Epithelial cell of proximal tubule (primary cell): ENCODE measurements at regions not wholly inside any gene's neighbourhood (a gene's known extent, or its start where the extent isn't known, plus 50 kb on each side); places are given as distances from the start of the nearest gene placed in this dataset.

Source experiments
- DNase-seq: peaks from one replicate; pipeline ENCODE4 v3.0.0-alpha.2; 2011; ENCODE audit warnings: low read depth
- H3K4me3 ChIP-seq: 2 replicates; pipeline ENCODE4 v1.5.1; 2011; ENCODE audit warnings: low read depth, mild to moderate bottlenecking, low read length
- CTCF ChIP-seq: conservative IDR thresholded peaks from 2 replicates; pipeline ENCODE4 v1.5.1; 2012; ENCODE audit warnings: low read depth, mild to moderate bottlenecking, low read length

DNA sequence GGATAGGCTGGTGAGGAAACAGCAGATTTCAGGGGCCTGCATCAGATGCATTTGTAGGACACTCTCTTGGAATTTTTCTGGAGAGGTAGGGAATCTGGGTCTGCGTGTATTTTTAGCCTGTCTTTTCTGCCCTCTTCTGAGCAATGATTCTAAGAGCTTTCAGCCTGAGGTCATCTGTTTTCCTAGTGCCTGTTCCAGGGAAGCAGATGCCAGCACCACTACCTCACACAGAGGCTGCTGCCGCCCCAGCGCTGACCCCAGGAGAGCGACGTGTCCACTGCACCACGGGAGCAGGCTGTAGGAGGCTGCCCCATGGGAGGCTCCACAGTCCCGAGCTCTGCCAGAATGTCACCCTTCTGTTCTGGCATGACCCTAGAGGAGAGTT is 316.5 kb downstream of the CYP26B1 start:
- H3K4me3 ChIP-seq, result no peak overlapping the region
- no peak for TF ChIP-seq CTCF
- peak; percentile 40 for DNase-seq

- no peak for TF ChIP-seq CTCF
- DNase-seq, result no peak
- no peak overlapping the region for H3K4me3 ChIP-seq
Observed at GRCh38 chr2:71830497-71831192, 317.0 kb downstream of the CYP26B1 start.

GRCh38 chr2:71829008-71829407 is 318.7 kb downstream of the CYP26B1 start:
- TF ChIP-seq CTCF, result no peak
- no peak for DNase-seq
- H3K4me3 ChIP-seq, result no peak overlapping the region

- TF ChIP-seq CTCF, result no peak
- no peak overlapping the region for H3K4me3 ChIP-seq
- no peak for DNase-seq
Observed at GRCh38 chr2:71827973-71828372, 319.7 kb downstream of the CYP26B1 start.

DNA sequence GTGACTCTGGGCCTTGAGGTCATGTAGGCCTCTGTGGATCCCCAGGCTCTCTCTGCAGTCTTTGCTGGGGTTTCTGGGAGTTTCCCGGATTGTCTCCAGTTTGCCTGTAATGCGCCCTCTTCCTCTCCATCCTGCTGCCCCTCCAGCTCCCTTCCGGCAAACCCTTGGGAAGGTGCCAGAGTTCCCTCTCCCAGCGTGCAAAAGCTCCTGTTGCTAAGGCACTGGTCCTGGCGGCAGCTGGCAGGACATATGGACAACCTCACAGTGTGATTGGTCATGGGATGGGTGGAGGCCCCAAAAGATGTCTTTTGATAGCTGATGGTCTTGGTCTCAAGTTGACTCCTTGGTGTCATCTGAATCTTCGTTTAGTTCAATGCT is 320.1 kb downstream of the CYP26B1 start:
- no peak for TF ChIP-seq CTCF
- no peak overlapping the region for H3K4me3 ChIP-seq
- DNase-seq, result no peak

DNA sequence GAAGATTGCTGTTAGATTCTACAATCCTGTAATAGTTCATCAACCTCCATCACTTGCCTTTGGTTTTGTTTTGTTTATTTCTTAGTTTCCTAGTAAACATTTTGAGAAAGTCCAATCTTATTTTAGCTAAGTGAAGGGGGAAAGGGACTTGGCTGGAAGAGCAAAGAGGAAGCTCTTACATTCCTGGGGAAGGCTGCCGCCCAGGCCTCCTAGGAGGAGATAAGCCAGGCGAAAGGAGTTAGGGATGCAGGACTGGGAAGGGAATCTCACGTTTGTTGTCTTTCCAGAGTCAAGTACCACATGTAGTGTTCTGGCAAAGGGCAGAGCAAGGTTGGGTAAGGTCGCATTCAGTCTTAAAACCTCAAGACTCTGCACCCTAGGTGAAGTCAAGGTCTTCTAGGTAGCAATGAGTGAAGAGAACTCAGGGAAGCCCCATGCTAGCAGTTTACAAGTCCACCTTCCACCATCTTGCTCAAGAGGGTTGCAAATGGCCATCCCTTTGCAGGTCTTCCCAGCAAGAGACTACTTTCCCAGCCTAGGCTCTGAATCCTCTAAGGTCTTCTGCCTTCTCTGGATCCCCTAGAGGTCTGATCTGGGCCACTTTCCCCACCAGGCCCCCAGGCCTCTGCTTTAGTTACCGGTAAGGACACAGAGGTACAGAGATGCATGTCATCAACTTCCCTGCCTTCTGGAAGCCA is 320.7 kb downstream of the CYP26B1 start:
- TF ChIP-seq CTCF, result no peak
- no peak for DNase-seq
- H3K4me3 ChIP-seq, result no peak overlapping the region

GRCh38 chr2:71826299-71826698 is 321.4 kb downstream of the CYP26B1 start:
- H3K4me3 ChIP-seq, result no peak overlapping the region
- DNase-seq, result no peak
- TF ChIP-seq CTCF, result no peak
